Naive B cell (primary cell): ENCODE measurements at regions not wholly inside any gene's neighbourhood (a gene's known extent, or its start where the extent isn't known, plus 50 kb on each side); places are given as distances from the start of the nearest gene placed in this dataset.
A peak's percentile ranks its signal among the peaks of the same experiment; 100 is the strongest.

Experiments used
- ATAC-seq, 2 donors: fragments of 150-1000 bp; cut with Tn5 transposase; 2 replicates each; pipeline ENCODE4 v1.10.0; 2021; ENCODE audit warnings: low read depth in 2 of 2, mild to moderate bottlenecking in 2 of 2, moderate library complexity in 2 of 2
- DNase-seq: peaks from one replicate; pipeline ENCODE4 v3.0.0; 2022
- H3K27ac Mint-ChIP-seq, 6 donors: one replicate each; pipeline ENCODE4 v1.8.0; 2020 to 2022; ENCODE audit warnings: mild to moderate bottlenecking in 6 of 6, mixed read lengths in 6 of 6, moderate library complexity in 5 of 6, inconsistent platforms in 2 of 6
- H3K27me3 Mint-ChIP-seq, 3 donors: one replicate each; pipeline ENCODE4 v1.8.0; 2021 to 2022; ENCODE audit warnings: mixed read lengths in 3 of 3, mild to moderate bottlenecking in 1 of 3
- H3K36me3 Mint-ChIP-seq, 2 donors: one replicate each; pipeline ENCODE4 v1.8.0; 2020 to 2022; ENCODE audit warnings: mixed read lengths in 2 of 2, inconsistent platforms in 1 of 2, mild to moderate bottlenecking in 1 of 2
- H3K4me1 Mint-ChIP-seq, 3 donors: one replicate each; pipeline ENCODE4 v1.8.0; 2020 to 2022; ENCODE audit warnings: mixed read lengths in 3 of 3, inconsistent platforms in 1 of 3, mild to moderate bottlenecking in 1 of 3, moderate library complexity in 1 of 3
- H3K4me3 Mint-ChIP-seq, 8 donors: one replicate each; pipeline ENCODE4 v1.8.0; 2020 to 2022; ENCODE audit warnings: mild to moderate bottlenecking in 8 of 8, mixed read lengths in 8 of 8, moderate library complexity in 8 of 8, inconsistent platforms in 2 of 8
- H3K9me3 Mint-ChIP-seq, 7 donors: one replicate each; pipeline ENCODE4 v1.8.0; 2020 to 2022; ENCODE audit warnings: mixed read lengths in 7 of 7, mild to moderate bottlenecking in 5 of 7, inconsistent platforms in 2 of 7, moderate library complexity in 1 of 7

- H3K36me3 Mint-ChIP-seq: no peaks in the 10 kb centered on the region
- H3K27me3 Mint-ChIP-seq: peaks cover 0 to 13% (median 6%) of the 10 kb centered on the region in 3 donors
- H3K27ac Mint-ChIP-seq: no peak overlapping the region
- peaks cover 0 to 9% (median 8%) of the 10 kb centered on the region in 7 donors for H3K9me3 Mint-ChIP-seq
- no peak for ATAC-seq
- H3K4me1 Mint-ChIP-seq: no peaks in the 10 kb centered on the region
- no peak for DNase-seq
- H3K4me3 Mint-ChIP-seq: no peak overlapping the region
Measured at GRCh38 chr18:64233851-64234250, 85.0 kb upstream of the LINC00305 start.

- no peak for ATAC-seq
- H3K4me3 Mint-ChIP-seq: no peak overlapping the region
- no peak overlapping the region for H3K27ac Mint-ChIP-seq
- H3K4me1 Mint-ChIP-seq: no peaks in the 10 kb centered on the region
- no peaks in the 10 kb centered on the region for H3K36me3 Mint-ChIP-seq
- no peak for DNase-seq
- peaks cover 0 to 3% (median 0%) of the 10 kb centered on the region in 7 donors for H3K9me3 Mint-ChIP-seq
- no peaks in the 10 kb centered on the region for H3K27me3 Mint-ChIP-seq
Measured at GRCh38 chr18:64220941-64221340, 72.1 kb upstream of the LINC00305 start.

- no peak overlapping the region for H3K27ac Mint-ChIP-seq
- DNase-seq (no peak), ATAC-seq (no peak)
- no peaks in the 10 kb centered on the region for H3K36me3 Mint-ChIP-seq
- H3K9me3 Mint-ChIP-seq: peaks cover 0 to 3% (median 0%) of the 10 kb centered on the region in 7 donors
- H3K27me3 Mint-ChIP-seq: no peaks in the 10 kb centered on the region
- H3K4me1 Mint-ChIP-seq: no peaks in the 10 kb centered on the region
- no peak overlapping the region for H3K4me3 Mint-ChIP-seq
Measured at GRCh38 chr18:64219517-64219916, 70.6 kb upstream of the LINC00305 start.

- H3K4me1 Mint-ChIP-seq: peaks cover 10 to 13% (median 12%) of the 10 kb centered on the region in 3 donors
- H3K4me3 Mint-ChIP-seq: no peak overlapping the region
- H3K9me3 Mint-ChIP-seq: peaks cover 0 to 2% (median 0%) of the 10 kb centered on the region in 7 donors
- ATAC-seq (no peak), DNase-seq (no peak)
- H3K27ac Mint-ChIP-seq: no peak overlapping the region
- H3K36me3 Mint-ChIP-seq: no peaks in the 10 kb centered on the region
- peaks cover 0 to 5% (median 0%) of the 10 kb centered on the region in 3 donors for H3K27me3 Mint-ChIP-seq
Measured at GRCh38 chr18:64210401-64210949, 61.6 kb upstream of the LINC00305 start.

GRCh38 chr18:64208516-64208915 lies 59.6 kb upstream of the LINC00305 start:
- H3K4me3 Mint-ChIP-seq: peak overlapping the region in 3 of 8 donors; percentile 9 to 26 (median 26)
- no peaks in the 10 kb centered on the region for H3K36me3 Mint-ChIP-seq
- H3K4me1 Mint-ChIP-seq: peaks cover 10 to 13% (median 12%) of the 10 kb centered on the region in 3 donors
- peaks cover 0 to 2% (median 0%) of the 10 kb centered on the region in 7 donors for H3K9me3 Mint-ChIP-seq
- ATAC-seq: no peak
- DNase-seq: no peak
- H3K27ac Mint-ChIP-seq: peak overlapping the region in 1 of 6 donors; percentile 40
- H3K27me3 Mint-ChIP-seq: peaks cover 0 to 5% (median 0%) of the 10 kb centered on the region in 3 donors

GRCh38 chr18:64207820-64208219 lies 58.9 kb upstream of the LINC00305 start:
- H3K4me1 Mint-ChIP-seq: peaks cover 10 to 14% (median 13%) of the 10 kb centered on the region in 3 donors

GRCh38 chr18:64203295-64203694 lies 54.4 kb upstream of the LINC00305 start:
- peaks cover 0 to 2% (median 0%) of the 10 kb centered on the region in 7 donors for H3K9me3 Mint-ChIP-seq

More at GRCh38 chr18:64207820-64208219, 58.9 kb upstream of the LINC00305 start:
- ATAC-seq (no peak), DNase-seq (no peak)
- H3K4me3 Mint-ChIP-seq: peak overlapping the region in 5 of 8 donors; percentile 2 to 33 (median 9)
- no peaks in the 10 kb centered on the region for H3K36me3 Mint-ChIP-seq
- H3K27ac Mint-ChIP-seq: peak overlapping the region in 2 of 6 donors; percentile 3 to 24
- H3K9me3 Mint-ChIP-seq: peaks cover 0 to 2% (median 0%) of the 10 kb centered on the region in 7 donors
- H3K27me3 Mint-ChIP-seq: peaks cover 0 to 5% (median 0%) of the 10 kb centered on the region in 3 donors

GRCh38 chr18:64202863-64203262 lies 54.0 kb upstream of the LINC00305 start:
- DNase-seq: no peak
- peaks cover 0 to 4% (median 0%) of the 10 kb centered on the region in 3 donors for H3K27me3 Mint-ChIP-seq
- H3K4me1 Mint-ChIP-seq: peaks cover 6 to 8% (median 6%) of the 10 kb centered on the region in 3 donors
- no peak overlapping the region for H3K27ac Mint-ChIP-seq
- no peaks in the 10 kb centered on the region for H3K36me3 Mint-ChIP-seq
- H3K4me3 Mint-ChIP-seq: no peak overlapping the region
- H3K9me3 Mint-ChIP-seq: no peaks in the 10 kb centered on the region
- no peak for ATAC-seq

More at GRCh38 chr18:64203295-64203694, 54.4 kb upstream of the LINC00305 start:
- ATAC-seq: no peak
- peaks cover 0 to 4% (median 0%) of the 10 kb centered on the region in 3 donors for H3K27me3 Mint-ChIP-seq
- no peak overlapping the region for H3K27ac Mint-ChIP-seq
- no peak overlapping the region for H3K4me3 Mint-ChIP-seq
- no peak for DNase-seq
- H3K36me3 Mint-ChIP-seq: no peaks in the 10 kb centered on the region
- H3K4me1 Mint-ChIP-seq: peaks cover 10 to 12% (median 10%) of the 10 kb centered on the region in 3 donors

GRCh38 chr18:64202210-64202836 lies 53.4 kb upstream of the LINC00305 start:
- Mint-ChIP-seq H3K4me3 (no peak overlapping the region), H3K27me3 (peaks cover 0 to 4% (median 0%) of the 10 kb centered on the region in 3 donors), H3K9me3 (no peaks in the 10 kb centered on the region), H3K36me3 (no peaks in the 10 kb centered on the region), H3K4me1 (peaks cover 2 to 3% (median 3%) of the 10 kb centered on the region in 3 donors), H3K27ac (no peak overlapping the region)
- DNase-seq (no peak), ATAC-seq (no peak)

- Mint-ChIP-seq H3K27ac (no peak overlapping the region), H3K4me1 (peaks cover 0 to 3% (median 0%) of the 10 kb centered on the region in 3 donors), H3K36me3 (no peaks in the 10 kb centered on the region), H3K9me3 (no peaks in the 10 kb centered on the region), H3K4me3 (no peak overlapping the region), H3K27me3 (peaks cover 0 to 4% (median 0%) of the 10 kb centered on the region in 3 donors)
- DNase-seq (no peak), ATAC-seq (no peak)
Measured at GRCh38 chr18:64201781-64202180, 52.9 kb upstream of the LINC00305 start.

GRCh38 chr18:64199581-64199980 lies 50.7 kb upstream of the LINC00305 start:
- ATAC-seq (no peak), DNase-seq (no peak)
- Mint-ChIP-seq H3K27me3 (peaks cover 0 to 11% (median 4%) of the 10 kb centered on the region in 3 donors), H3K4me3 (no peak overlapping the region), H3K27ac (peak overlapping the region in 1 of 6 donors; percentile 71), H3K36me3 (no peaks in the 10 kb centered on the region), H3K9me3 (no peaks in the 10 kb centered on the region), H3K4me1 (peaks cover 0 to 3% (median 0%) of the 10 kb centered on the region in 3 donors)
